Stomach (tissue), 4 donors: ENCODE measurements at regions not wholly inside any gene's neighbourhood (a gene's known extent, or its start where the extent isn't known, plus 50 kb on each side); places are given as distances from the start of the nearest gene placed in this dataset.

Source experiments
- EP300 ChIP-seq: sonication (generic); formaldehyde crosslinking; IDR thresholded peaks from one replicate; pipeline ENCODE4 v1.6.1; 2017; ENCODE audit warnings: antibody characterized with exemption
- POLR2A ChIP-seq, 4 donors: fragments of 450-650 bp; IDR thresholded peaks; one replicate each; pipeline ENCODE4 v1.6.1; 2016; ENCODE audit warnings: antibody characterized with exemption in 4 of 4, control low read depth in 2 of 4, mild to moderate bottlenecking in 1 of 4, moderate library complexity in 1 of 4
- TF ChIP-seq, protein P1 (sequence below), 7 experiments: fragments of 450-650 bp in 4 of 7; fragments of 200-600 bp in 3 of 7; sonication (generic) in 3 of 7; IDR thresholded peaks; one replicate each; pipeline ENCODE4 v1.5.1; 2016 to 2019; ENCODE audit warnings: antibody characterized with exemption in 7 of 7, control low read depth in 2 of 7, mild to moderate bottlenecking in 1 of 7

DNA sequence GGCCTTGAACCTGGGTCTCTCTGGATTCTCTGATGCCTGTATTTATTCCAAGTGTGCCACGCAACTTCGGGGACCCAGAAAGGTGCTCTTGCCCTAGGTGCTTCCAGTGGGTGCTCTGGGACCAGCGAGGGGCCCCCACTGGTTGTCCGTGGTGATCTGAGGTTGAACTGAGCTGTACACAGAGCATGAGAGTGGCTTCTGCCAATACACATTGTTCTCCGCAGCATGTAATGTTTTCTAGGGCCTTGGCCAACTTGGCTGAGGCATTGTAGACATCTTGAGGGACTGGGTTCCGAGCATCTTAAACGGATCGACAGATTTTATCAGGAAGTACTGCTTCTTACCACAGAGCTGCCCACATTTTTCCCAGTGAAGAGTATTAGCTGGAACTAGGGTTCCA lies 117.9 kb downstream of the MTX3 start:
- TF ChIP-seq, protein P1, sequence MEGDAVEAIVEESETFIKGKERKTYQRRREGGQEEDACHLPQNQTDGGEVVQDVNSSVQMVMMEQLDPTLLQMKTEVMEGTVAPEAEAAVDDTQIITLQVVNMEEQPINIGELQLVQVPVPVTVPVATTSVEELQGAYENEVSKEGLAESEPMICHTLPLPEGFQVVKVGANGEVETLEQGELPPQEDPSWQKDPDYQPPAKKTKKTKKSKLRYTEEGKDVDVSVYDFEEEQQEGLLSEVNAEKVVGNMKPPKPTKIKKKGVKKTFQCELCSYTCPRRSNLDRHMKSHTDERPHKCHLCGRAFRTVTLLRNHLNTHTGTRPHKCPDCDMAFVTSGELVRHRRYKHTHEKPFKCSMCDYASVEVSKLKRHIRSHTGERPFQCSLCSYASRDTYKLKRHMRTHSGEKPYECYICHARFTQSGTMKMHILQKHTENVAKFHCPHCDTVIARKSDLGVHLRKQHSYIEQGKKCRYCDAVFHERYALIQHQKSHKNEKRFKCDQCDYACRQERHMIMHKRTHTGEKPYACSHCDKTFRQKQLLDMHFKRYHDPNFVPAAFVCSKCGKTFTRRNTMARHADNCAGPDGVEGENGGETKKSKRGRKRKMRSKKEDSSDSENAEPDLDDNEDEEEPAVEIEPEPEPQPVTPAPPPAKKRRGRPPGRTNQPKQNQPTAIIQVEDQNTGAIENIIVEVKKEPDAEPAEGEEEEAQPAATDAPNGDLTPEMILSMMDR (IDR thresholded peaks at IDR 0.05) = no peak
- TF ChIP-seq POLR2A (IDR thresholded peaks at IDR 0.05) (no peak), EP300 (no peak)
